Upper lobe of left lung (tissue), 6 donors: ENCODE measurements at regions not wholly inside any gene's neighbourhood (a gene's known extent, or its start where the extent isn't known, plus 50 kb on each side); places are given as distances from the start of the nearest gene placed in this dataset.

Source experiments
- ATAC-seq, 2 donors: fragments of 200-7000 bp; cut with Tn5 transposase; one replicate each; pipeline ENCODE4 v1.9.1; 2022; ENCODE audit warnings: mild to moderate bottlenecking in 2 of 2, moderate library complexity in 2 of 2; ENCODE audit not compliant: low FRiP score in 2 of 2
- DNase-seq, 2 donors: peaks; one replicate each; pipeline ENCODE4 v3.0.0-alpha.2; 2019 to 2020
- H3K27ac ChIP-seq, 4 donors: fragments of 200-600 bp; sonication (generic); one replicate each; pipeline ENCODE4 v1.5.1; 2016 to 2019
- H3K27me3 ChIP-seq, 4 donors: fragments of 200-600 bp; sonication (generic); one replicate each; pipeline ENCODE4 v1.5.1; 2017 to 2019
- H3K36me3 ChIP-seq, 4 donors: fragments of 200-600 bp; sonication (generic); one replicate each; pipeline ENCODE4 v1.5.1; 2016 to 2019
- H3K4me1 ChIP-seq, 4 donors: fragments of 200-600 bp; sonication (generic); one replicate each; pipeline ENCODE4 v1.5.1; 2018 to 2019
- H3K4me3 ChIP-seq, 4 donors: fragments of 200-600 bp; sonication (generic); one replicate each; pipeline ENCODE4 v1.5.1; 2017 to 2019; ENCODE audit warnings: mild to moderate bottlenecking in 2 of 4, moderate library complexity in 1 of 4
- H3K9me3 ChIP-seq, 4 donors: fragments of 200-600 bp; sonication (generic); one replicate each; pipeline ENCODE4 v1.5.1; 2018 to 2019
- EP300 ChIP-seq, 4 donors: sonication (generic); formaldehyde crosslinking; IDR thresholded peaks; one replicate each; pipeline ENCODE4 v1.5.1; 2017; ENCODE audit warnings: antibody characterized with exemption in 4 of 4, control low read depth in 2 of 4
- POLR2A ChIP-seq, 4 donors: fragments of 450-650 bp; IDR thresholded peaks; one replicate each; pipeline ENCODE4 v1.5.1; 2016 to 2017; ENCODE audit warnings: antibody characterized with exemption in 4 of 4, mild to moderate bottlenecking in 2 of 4
- POLR2AphosphoS5 ChIP-seq, 2 donors: sonication (generic); formaldehyde crosslinking; IDR thresholded peaks; one replicate each; pipeline ENCODE4 v1.5.1; 2017; ENCODE audit warnings: antibody characterized with exemption in 2 of 2
- WGBS, 2 donors: methylation state at CpG; one replicate each; pipeline ENCODE4 v1.1.5; 2017 to 2018; 5-methylcytosine and 5-hydroxymethylcytosine counted together
- TF ChIP-seq, protein P1 (sequence below), 6 experiments: fragments of 450-650 bp in 4 of 6; fragments of 200-600 bp in 2 of 6; sonication (generic) in 2 of 6; IDR thresholded peaks; one replicate each; pipeline ENCODE4 v1.5.1; 2016 to 2019; ENCODE audit warnings: antibody characterized with exemption in 6 of 6
- donor health status: DM: no; HTN: no; CAD: no; lungs with moderate emphysema.
- donor health status: DM: no; HTN: yes; CAD: no; lungs with severe emphysema.

DNA sequence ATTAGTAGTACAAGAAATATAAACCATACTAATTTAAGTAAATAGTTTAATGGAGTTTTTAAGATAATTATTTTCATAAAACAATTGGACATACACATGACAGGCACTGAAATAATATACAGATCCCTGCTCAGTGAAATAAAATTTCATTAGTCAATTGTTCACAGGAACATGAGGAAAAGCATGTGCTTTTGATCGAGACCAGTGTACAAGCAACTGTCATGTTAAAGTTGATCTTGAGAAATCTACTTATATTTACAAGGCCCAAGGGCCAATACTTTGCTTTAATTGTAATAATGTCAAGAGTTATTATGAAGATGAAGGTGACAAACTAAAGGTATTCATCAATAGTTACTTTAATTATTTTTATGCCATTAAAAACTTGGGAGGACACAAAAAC, 792.7 kb upstream of the LUZP2 start:
- Histone ChIP-seq H3K27me3 (no peaks in the 10 kb centered on the region), H3K4me3 (no peak overlapping the region), H3K4me1 (no peaks in the 10 kb centered on the region), H3K36me3 (no peaks in the 10 kb centered on the region), H3K9me3 (no peaks in the 10 kb centered on the region), H3K27ac (no peak overlapping the region)
- ATAC-seq = no peak
- 83 to 90% methylated on average over 1 of the region's 1 CpG for WGBS, 2 donors
- TF ChIP-seq, protein P1, sequence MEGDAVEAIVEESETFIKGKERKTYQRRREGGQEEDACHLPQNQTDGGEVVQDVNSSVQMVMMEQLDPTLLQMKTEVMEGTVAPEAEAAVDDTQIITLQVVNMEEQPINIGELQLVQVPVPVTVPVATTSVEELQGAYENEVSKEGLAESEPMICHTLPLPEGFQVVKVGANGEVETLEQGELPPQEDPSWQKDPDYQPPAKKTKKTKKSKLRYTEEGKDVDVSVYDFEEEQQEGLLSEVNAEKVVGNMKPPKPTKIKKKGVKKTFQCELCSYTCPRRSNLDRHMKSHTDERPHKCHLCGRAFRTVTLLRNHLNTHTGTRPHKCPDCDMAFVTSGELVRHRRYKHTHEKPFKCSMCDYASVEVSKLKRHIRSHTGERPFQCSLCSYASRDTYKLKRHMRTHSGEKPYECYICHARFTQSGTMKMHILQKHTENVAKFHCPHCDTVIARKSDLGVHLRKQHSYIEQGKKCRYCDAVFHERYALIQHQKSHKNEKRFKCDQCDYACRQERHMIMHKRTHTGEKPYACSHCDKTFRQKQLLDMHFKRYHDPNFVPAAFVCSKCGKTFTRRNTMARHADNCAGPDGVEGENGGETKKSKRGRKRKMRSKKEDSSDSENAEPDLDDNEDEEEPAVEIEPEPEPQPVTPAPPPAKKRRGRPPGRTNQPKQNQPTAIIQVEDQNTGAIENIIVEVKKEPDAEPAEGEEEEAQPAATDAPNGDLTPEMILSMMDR (IDR thresholded peaks at IDR 0.05) = no peak
- TF ChIP-seq POLR2AphosphoS5 (IDR thresholded peaks at IDR 0.05) (no peak), EP300 (IDR thresholded peaks at IDR 0.05) (no peak), POLR2A (IDR thresholded peaks at IDR 0.05) (no peak)
- no peak for DNase-seq

DNA sequence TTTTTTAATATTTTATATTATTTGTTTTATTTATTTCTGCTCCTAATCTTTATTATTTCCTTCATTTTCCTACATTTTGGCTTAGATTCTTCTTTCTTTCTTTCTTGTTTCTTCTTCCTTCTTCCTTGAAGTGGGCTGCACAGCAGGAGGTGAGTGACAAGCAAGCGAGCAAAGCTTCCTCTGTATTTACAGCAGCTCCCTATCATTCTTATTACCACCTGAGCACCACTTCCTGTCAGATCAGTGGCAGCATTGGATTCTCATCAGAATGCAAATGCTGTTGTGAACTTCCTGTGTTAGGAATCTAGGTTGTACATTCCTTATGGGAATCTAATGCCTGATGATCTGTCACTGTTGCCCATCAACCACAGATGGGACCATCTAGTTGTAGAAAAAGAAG, 784.9 kb upstream of the LUZP2 start:
- ATAC-seq (no peak), DNase-seq (no peak)
- no peaks in the 10 kb centered on the region for H3K4me1 ChIP-seq
- H3K9me3 ChIP-seq = no peaks in the 10 kb centered on the region
- TF ChIP-seq EP300 (IDR thresholded peaks at IDR 0.05) = no peak
- no peak for TF ChIP-seq POLR2A (IDR thresholded peaks at IDR 0.05)
- TF ChIP-seq POLR2AphosphoS5 (IDR thresholded peaks at IDR 0.05) = no peak
- TF ChIP-seq, protein P1 (IDR thresholded peaks at IDR 0.05) = no peak
- H3K27me3 ChIP-seq = no peaks in the 10 kb centered on the region
- H3K27ac ChIP-seq = no peak overlapping the region
- no peaks in the 10 kb centered on the region for H3K36me3 ChIP-seq
- no peak overlapping the region for H3K4me3 ChIP-seq
- 87% methylated on average over 1 of the region's 1 CpG for WGBS, 2 donors

DNA sequence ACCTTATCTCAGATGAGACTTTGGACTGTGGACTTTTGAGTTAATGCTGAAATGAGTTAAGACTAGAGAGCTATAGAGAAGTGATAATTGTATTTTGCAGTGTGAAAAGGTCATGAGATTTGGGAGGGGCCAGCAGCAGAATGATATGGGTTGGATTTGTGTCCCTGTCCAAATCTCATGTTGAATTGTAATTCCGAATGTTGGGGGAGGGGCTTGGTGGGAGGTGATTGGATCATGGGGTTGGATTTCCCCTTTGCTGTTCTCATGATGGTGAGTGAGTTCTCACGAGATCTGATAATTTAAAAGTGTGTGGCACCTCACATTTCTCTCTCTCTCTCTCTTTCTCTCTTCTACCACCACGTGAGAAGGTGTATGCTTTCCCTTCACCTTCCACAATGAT, 777.8 kb upstream of the LUZP2 start:
- no peak overlapping the region for H3K4me3 ChIP-seq
- TF ChIP-seq POLR2AphosphoS5 (IDR thresholded peaks at IDR 0.05) = no peak
- TF ChIP-seq POLR2A (IDR thresholded peaks at IDR 0.05) = no peak
- TF ChIP-seq, protein P1 (IDR thresholded peaks at IDR 0.05) = no peak
- no peak for TF ChIP-seq EP300 (IDR thresholded peaks at IDR 0.05)
- H3K27me3 ChIP-seq = no peaks in the 10 kb centered on the region
- H3K36me3 ChIP-seq = no peaks in the 10 kb centered on the region
- DNase-seq (no peak), ATAC-seq (no peak)
- H3K4me1 ChIP-seq = no peaks in the 10 kb centered on the region
- peaks cover 0 to 6% (median 2%) of the 10 kb centered on the region in 4 donors for H3K9me3 ChIP-seq
- no peak overlapping the region for H3K27ac ChIP-seq
- WGBS, 2 donors = 77 to 85% methylated on average over 3 of the region's 3 CpGs

DNA sequence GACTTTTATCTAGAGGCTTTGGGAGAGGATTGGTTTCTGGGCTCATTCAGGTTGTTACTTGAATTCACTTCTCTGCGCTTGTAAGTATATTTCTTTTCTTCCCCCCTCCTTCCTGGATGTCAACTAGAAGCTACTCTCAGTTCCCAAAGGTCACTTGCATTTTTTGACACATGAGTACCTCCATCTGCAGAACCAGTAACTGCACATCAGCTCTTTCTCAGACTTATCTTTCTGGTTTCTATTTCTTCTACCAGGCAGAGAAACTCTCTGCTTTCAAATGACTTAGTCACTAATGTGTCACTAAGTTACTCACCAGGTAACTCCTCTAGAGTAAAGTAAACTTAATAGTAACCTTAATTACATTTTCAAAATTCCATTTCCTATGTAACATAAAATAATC, 773.0 kb upstream of the LUZP2 start:
- Histone ChIP-seq H3K4me3 (no peak overlapping the region), H3K27me3 (no peaks in the 10 kb centered on the region), H3K9me3 (no peaks in the 10 kb centered on the region), H3K36me3 (no peaks in the 10 kb centered on the region), H3K27ac (no peak overlapping the region), H3K4me1 (no peaks in the 10 kb centered on the region)
- WGBS, 2 donors = 82 to 89% methylated on average over 1 of the region's 1 CpG
- TF ChIP-seq, protein P1 (IDR thresholded peaks at IDR 0.05) = no peak
- TF ChIP-seq POLR2A (IDR thresholded peaks at IDR 0.05) = no peak
- no peak for TF ChIP-seq EP300 (IDR thresholded peaks at IDR 0.05)
- no peak for TF ChIP-seq POLR2AphosphoS5 (IDR thresholded peaks at IDR 0.05)
- no peak for ATAC-seq
- no peak for DNase-seq

DNA sequence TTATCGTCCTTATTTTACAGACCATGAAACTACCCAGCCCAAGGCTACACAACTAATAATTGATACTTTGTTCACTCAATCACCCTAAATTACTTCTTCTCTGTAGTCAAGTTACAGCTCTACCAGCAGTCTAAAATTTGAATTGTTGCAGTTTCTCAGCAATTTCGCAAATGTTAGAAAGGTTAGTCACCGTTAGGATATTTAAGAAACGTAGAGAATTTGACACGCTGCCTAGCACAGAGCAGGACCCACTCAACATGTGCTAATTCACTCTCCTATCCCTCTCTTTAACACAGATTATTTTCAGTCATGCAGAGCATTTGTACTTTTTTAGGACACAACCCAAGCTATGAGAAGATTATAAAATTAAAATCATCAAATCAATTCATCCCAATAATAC, 771.1 kb upstream of the LUZP2 start:
- Histone ChIP-seq H3K4me3 (no peak overlapping the region), H3K4me1 (no peaks in the 10 kb centered on the region), H3K36me3 (no peaks in the 10 kb centered on the region), H3K9me3 (peaks cover 0 to 5% (median 0%) of the 10 kb centered on the region in 4 donors), H3K27ac (no peak overlapping the region), H3K27me3 (no peaks in the 10 kb centered on the region)
- TF ChIP-seq EP300 (IDR thresholded peaks at IDR 0.05) = no peak
- TF ChIP-seq, protein P1 (IDR thresholded peaks at IDR 0.05) = no peak
- no peak for TF ChIP-seq POLR2A (IDR thresholded peaks at IDR 0.05)
- no peak for TF ChIP-seq POLR2AphosphoS5 (IDR thresholded peaks at IDR 0.05)
- DNase-seq = no peak
- no peak for ATAC-seq
- 89 to 92% methylated on average over 5 of the region's 5 CpGs for WGBS, 2 donors
